HG03108 (cell line): ENCODE measurements at regions not wholly inside any gene's neighbourhood (a gene's known extent, or its start where the extent isn't known, plus 50 kb on each side); places are given as distances from the start of the nearest gene placed in this dataset.

Experiments
- ATAC-seq: cut with Tn5 transposase; IDR thresholded peaks from one replicate; pipeline ENCODE4 v1.9.1; 2021; ENCODE audit warnings: moderate library complexity; ENCODE audit not compliant: unreplicated experiment

DNA sequence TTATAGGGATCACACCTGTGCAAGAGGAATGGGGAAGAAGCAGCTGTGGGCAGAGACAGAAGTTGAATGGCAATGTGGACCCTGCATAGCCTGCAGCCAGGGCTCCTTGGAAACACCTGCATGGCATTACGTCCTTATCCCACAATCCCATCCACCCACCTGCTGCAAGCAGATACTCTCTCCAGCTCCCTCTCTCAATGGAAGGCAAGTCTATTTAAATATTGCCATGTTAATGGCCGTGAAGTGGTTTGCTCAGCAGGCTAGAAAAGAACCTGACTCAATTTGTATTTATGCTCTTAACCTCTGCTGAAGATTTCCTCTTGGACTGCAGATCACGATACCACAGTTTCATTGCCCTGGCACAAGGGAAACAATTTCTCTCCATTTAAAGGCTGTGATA lies 417.0 kb downstream of the TYW1 start:
- no peak for ATAC-seq

DNA sequence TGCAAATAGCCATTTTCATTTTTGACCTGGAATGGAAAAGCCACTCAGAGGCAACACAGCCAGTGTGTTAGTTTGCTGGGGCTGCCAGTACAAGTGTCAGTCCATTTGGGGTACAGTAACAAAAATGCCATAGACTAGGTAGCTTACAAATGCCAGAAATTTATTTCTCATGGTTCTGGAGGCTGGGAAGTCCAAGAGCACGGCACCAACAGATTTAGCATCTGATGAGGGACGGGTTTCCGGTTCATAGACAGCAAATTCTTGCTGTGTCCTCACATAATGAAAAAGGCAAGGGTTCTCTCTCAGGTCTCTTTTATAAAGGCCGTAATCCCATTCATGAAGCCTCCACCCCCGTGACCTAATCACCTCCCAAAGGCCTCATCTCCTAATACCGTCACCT lies 418.2 kb downstream of the TYW1 start:
- ATAC-seq, result no peak

DNA sequence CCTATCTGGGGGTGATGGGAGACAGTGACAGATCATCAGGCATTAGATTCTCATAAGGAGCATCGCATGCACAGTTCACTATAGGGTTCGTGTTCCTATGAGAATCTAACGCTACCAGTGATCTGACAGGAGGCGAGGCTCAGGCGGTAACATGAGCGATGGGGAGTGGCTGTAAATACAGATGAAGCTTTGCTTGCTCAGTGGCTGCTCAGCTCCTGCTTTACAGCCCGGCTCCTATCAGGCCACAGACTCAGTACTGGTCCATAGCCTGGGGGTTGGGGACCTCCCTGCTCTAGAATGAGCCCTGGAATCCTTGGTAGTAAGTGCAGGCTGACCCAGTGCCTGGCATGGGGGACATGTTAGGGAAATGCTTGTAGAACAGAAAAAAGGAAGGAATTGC lies 426.0 kb downstream of the TYW1 start:
- ATAC-seq, result no peak

DNA sequence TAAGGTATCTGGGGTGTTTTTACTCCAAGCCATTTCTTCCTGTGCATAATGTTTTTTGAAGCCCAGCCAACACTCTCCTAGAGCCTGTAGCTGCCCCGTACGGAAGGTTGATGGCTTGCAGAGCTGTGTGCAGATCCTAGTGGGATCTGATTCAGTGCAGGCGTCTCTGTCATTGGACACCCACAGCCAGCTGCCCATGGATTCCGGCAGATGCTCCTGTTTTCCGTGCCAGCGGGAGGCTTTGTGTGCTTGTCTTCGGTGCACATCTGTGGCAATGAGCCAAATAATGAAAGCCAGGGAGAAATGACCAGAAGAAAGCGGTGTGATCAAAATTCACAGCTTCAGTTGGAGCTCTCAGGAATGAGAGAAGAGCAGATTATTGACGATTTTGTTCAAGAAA lies 426.4 kb downstream of the TYW1 start:
- ATAC-seq, result no peak

DNA sequence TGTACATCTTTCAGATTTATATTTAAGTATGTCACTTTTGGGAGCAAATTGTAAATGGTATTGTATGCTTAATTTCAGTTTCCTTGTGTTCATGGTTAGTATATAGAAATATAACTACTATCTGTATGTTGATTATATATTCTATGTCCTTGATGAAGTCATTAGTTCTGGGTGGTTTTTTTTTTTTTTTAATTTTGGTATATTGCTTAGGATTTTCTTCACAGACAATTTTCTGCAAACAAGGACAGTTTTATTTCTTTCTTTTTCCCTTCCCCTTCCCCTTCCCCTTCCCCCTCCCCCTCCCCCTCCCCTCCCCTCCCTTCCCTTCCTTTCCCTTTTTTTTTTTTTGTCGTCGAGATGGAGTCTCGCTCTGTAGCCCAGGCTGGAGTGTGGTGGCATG lies 430.0 kb downstream of the TYW1 start:
- no peak for ATAC-seq

DNA sequence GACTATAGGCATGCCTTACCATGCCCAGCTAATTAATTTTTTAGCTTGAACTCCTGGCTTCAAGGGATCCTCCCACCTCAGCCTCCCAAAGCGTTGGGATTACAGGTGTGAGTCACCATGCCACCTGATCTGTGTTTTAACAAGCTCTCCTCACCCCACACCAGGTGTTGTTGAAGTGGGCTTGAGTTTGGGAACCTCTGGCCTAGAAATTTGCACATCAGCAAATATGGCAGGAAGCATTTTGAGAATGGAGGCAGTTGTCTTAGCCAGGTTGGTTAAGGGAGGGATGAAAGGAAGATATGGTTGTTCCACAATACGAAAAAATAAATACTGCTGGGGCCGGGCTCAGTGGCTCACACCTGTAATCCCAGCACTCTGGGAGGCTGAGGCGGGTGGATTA lies 433.1 kb downstream of the TYW1 start:
- ATAC-seq, result no peak

DNA sequence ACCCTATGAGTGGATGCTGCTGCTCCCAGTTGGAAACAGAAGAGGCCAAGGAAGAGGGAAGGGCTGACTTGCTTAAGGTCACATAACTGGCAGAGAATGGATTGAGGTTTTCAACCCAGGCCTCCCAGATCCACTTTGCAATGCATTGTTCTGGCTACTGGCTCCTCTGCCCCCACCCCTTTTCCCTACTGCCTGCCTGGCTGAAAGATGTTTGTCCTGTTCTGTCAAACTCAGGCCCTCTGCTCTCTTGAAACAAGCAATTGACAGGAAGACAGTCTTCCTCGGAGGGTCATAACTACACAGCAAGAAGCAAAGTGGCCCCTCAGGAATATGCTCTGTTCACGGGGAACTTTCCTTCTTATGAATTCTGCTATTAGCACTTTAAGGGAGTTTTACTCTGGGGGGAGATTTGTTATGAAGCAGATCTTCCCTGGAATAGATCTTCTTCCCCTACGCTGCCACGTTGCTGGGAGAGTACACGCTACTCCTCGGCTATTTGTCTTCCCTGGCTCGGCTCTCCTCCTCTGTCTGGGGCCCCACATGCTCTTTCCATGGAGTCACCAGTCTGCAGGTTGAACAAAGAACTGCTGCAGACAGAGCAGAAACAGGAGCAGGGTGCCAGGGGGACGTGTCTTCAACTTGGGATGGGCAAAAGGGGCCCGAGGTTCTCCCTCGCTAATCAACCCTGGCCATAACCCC lies 436.1 kb downstream of the TYW1 start:
- no peak for ATAC-seq

DNA sequence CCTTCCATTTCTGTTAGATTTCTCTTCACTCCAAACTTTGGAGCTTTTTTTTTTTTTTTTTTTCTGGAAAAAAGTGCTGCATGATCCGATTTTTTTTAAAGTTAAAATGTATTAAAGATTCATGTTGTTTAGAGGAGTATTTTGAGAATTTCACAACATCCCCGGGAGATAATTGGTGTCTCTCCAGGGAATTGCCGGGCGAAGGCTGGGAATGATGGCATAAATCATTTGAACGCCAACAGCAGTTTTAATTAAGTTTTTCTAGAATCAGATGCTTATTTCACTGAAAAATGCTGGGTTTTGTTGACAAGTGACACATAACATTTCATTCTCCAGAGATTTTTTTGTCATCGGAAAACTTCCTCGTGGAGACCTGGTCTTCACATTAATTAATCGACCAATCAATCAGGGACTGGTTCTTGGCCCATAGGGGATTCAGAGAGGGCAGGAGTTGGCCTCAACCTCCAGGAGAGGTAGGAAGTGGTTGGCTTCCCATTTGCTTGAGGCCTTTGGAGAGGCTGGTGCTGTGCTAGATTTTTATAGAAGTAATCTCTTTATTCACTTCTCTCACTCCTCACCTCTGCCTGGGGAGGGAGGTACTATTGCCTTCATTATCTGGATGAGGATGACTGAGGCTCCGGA lies 439.4 kb downstream of the TYW1 start:
- ATAC-seq, result no peak

DNA sequence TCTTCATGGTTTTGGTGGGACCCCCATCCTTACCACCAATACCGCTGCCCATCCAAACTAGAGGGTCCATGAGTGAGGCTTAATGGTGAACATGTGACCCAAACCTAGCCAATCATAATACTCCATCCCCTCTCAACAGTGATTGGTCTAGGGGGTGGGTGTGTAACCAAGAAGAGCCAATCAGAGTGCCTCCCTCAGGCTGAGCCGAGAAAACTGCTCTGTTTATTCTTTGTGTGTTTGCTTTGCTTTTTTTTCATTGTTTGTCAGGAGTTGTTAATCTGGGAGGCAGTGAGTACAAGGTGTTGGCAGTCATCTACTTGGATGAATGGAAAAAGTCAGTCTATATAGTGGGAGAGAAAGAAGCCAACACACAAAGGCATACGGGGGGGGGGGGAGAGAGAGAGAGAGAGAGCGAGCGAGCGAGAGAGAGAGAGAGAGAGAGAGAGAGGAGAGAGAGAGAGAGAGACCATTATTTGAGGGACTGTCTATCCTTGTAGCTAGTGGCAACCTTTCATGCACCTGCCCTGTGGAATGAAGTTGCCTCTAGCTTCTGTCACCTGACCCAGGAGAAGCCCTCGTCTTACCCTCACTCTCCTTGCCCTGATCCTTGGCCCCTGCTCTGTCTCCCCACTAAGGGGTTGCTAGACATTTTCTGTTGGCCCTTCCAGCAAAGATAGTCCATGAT lies 441.7 kb downstream of the TYW1 start:
- no peak for ATAC-seq

DNA sequence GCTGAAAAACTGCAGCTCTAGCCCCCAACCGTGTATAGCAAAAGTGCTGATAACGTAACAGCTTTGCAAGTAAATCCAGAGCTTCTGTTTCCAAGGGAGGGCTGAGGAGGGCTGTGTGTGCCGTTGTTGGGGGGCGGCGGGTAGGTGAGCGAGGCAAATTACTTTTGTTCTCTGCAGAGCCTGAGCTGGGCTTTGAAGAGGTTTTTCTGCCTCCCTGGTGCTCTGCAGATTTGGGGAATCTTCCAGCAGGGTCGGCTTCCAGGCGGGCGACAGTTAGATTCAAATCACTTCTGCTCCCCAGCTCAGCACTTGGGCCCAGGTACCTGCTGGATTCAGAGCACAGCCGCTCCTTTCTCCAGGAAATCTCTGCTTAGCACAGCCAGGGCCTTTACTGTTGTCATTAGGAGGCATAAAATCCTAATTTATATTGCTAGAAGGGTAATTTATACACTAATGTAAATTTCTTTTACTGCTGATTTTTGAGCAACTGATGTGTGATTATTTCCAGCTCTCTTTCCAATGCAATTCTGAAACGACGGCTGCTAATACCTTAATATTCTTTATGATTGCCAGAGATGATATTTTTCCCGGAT lies 442.4 kb downstream of the TYW1 start:
- no peak for ATAC-seq

DNA sequence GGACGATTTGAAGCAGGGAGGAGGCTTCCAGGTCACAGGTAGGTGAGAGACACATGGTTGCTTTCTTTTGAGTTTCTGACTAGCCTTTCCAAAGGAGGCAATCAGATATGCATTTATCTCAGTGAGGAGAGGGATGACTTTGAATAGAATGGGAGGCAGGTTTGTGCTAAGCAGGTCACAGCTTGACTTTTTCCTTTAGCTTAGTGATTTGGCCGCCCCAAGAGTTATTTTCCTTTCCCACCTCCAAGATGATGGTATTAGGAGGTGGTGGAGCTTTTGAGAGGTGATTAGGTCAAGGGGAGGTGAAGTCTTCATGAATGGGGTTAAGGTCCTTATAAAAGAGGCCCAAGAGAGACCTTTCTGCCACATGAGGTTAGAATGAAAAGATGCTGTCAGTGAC lies 443.7 kb downstream of the TYW1 start:
- ATAC-seq, result no peak

DNA sequence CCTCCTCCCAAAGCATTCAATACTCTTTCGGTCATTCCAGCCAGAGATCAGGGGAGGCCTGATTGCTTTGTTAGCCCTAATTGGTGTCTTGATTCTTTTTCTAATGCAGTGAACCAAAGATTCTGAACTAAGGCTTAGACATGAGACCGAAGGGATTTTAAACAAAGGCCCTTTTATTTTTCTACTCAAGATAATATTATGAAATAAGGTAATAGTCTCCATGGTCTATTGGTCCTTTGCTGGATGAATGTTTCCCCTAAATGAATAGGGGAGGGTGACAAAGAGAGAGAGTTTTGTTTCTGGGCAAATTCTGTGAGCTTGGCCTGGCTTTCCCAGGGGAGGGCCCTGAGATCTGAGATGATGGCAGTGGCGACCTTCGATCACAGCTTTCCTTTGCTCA lies 449.1 kb downstream of the TYW1 start:
- no peak for ATAC-seq

DNA sequence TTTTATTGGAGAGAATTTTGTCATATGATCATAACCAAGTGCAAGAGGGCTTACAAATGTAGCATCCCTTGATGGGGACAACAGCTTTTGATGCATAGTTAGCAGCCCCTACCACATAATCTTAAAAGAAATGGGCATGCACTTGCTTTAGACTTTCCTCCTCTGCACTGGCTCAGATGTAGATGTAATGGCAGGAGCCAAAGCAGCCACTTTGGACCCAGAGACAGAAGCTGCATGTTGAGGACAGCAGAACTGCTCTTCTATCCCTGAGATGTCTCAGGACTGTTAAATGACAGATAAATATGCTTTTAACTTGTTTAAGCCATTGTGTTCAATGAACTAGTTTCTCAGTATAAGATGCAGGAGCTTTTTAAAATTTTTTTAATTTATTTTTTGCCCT lies 450.7 kb downstream of the TYW1 start:
- no peak for ATAC-seq

DNA sequence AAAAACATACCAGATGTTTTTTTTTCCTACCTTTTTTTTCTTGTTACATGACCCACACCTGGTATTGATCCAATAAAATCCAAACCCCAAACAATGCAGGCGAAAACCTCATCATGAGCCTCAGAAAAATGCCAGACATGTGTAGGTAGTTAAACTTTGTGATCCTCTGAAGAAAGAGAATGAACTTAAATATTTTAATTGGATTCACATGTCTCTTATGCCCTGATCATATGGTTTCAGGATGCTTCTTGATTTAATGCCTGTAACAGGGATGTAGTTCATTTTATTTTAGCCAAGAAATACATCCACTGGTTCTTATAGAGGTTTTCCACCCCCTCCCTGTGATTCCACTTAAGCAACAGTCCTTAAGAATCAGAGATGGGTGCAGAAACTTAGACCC lies 451.6 kb downstream of the TYW1 start:
- no peak for ATAC-seq

DNA sequence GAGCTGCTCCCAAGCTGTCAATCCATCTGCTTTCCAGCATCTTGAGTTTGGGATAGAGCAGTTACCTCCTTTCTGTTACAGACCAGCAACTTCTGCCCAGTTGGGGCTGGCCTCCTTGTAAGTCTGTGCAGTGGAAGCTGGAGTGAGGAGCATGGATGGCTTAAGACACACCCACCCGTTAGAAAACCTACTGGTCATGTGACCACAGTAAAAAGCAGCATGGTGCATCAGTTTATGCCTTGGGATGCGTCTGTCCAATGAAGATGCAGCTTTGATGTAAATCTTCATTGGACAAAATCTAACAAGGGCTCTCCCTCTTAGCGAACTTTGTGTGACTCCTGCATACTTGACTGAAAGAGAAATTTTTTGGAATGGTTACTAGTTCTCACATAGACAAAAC lies 453.5 kb downstream of the TYW1 start:
- no peak for ATAC-seq

DNA sequence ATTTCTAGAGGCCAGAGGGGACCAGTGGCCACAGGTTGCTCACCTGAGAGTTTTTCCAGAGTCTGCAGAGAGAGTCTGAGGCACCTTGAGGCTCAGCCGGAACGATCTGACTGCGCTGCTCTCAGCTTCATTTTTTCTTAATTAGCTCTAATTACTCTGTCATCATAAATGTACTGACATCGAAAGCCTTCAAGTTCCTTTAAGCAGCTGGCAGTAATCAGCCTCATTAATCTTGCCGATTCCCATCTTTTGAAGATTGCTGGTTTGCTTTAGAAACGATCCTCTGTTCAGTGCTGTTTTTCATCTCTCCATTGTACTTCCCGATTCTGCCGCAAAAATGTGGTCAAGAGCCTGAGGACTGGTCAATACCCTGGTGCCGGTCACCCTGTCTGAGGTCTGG lies 454.7 kb downstream of the TYW1 start:
- no peak for ATAC-seq

DNA sequence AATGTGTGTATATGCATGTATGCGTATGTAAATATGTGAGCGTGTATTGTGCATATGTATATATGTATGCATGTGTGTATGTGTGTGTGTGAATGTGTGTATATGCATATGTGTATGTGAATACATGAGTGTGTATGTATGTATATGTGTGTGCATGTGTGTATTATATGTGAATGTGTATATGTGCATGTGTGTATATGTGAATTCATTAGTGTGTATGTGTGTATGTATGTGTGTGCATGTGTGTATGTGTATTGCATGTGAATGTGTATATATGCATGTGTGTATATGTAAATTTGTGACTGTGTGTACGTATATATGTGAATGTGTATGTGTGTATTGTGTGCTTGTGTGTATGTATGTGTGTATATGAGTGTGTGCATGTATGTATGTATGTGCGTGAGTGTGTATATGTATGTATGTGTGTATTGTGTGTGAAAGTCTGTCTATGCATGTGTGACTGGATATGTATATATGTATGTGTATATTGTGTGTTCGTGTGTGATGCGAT lies 455.9 kb downstream of the TYW1 start:
- no peak for ATAC-seq

DNA sequence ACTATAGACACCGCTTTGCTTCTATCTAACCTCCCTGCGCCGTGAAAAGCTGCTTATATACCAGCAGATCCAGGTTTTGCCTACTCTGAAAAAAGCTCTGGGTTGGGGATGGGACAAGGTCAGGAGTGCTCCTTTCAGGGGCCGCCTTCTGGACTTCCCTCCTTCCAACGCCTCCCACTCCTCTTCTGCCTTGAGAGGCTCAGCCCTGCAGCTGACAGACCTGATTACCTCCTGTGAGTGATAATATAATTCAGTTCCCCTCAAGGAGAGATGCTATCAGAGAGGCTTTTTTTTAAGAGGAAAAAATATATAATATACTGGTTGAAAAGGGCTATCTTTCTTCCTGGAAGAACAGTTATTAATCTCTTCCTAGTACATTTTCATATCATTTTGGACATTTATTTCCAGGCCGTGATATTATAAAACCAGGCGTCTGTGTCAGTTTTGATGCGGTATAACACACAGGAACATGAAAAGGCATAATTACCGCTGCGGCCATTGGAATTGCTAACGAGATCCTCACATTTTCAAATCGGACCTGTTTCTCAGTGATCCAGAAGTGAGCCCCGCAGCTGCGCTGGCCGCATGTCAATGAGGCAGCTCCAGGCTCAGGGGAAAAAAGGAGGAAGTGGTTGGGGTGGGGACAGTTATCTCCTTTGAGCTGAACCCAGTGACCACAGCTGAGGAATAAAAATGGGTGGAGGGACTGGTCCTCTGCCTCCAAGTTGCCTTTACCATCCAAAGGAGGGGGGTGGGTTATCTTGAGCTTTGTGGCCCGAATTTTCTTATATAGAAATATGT lies 457.1 kb downstream of the TYW1 start:
- ATAC-seq, result no peak

DNA sequence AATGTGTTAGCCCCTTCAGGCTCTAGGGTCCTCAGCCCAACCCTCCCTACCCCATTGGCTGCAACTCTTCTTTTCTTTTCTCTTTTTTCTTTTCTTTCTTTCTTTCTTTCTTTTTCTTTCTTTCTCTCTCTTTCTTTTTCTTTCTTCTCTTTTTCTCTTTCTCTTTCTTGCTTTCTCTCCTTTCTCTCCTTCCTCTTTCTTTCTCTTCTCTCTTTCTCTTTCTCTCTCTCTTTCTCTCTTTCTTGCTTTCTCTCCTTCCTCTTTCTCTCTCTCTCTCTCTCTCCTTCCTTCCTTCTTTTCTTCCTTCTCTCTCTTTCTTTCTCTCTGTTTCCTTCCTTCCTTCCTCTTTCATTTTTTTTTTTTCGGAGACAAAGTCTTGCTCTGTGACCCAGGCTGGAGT lies 458.9 kb downstream of the TYW1 start:
- no peak for ATAC-seq

DNA sequence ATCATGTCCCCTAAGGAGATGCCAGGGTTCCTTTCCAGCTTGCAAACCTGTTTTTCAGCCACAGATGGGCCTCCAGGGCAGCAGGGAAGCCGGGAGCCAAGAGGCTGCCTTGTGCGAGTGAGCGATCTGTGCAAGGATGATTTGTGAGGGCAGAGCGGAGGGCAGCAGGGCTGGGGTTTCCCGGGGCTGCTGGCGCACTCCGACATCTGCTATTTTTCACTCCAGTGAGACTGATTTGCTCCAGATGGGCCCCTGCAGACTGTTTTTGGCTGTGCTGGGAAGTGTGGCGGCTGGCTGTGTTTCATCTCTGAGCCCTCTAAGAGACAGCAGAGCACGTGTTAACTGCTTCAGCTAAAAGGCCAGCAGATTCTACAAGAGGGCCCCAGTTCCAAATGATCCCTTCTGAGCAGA lies 466.2 kb downstream of the TYW1 start:
- ATAC-seq, result no peak

DNA sequence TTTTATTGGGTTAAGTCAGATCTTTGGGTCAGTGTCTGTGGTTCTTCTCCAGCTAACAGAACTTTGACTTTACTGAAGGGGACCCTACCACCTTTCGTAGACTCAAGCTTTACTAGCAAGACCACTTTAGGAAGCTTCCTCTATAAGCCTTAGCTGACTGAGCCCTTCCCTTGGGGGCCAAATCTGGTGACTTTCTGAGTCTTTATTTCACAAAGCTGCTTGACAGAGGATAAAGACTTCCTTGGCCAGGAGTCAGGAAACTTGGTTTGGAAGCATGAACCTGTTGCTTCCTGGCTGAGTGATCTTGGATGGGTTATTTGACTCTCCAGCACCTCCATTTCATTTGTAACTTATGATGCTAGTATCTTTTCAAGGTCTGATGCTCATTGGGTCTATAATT lies 466.7 kb downstream of the TYW1 start:
- ATAC-seq, result no peak
